H9 (cell line): ENCODE measurements at regions not wholly inside any gene's neighbourhood (a gene's known extent, or its start where the extent isn't known, plus 50 kb on each side); places are given as distances from the start of the nearest gene placed in this dataset.

ENCODE experiments used
- DNase-seq: peaks from one replicate; pipeline ENCODE4 v3.0.0-alpha.2; 2017
- H2AFZ ChIP-seq: one replicate; pipeline ENCODE4 v1.6.1; 2013; ENCODE audit warnings: mild to moderate bottlenecking, low read length, control low read depth, moderate library complexity
- H2AK5ac ChIP-seq: 2 replicates; pipeline ENCODE4 v1.6.1; 2013; ENCODE audit warnings: low read length, control low read depth, mixed read lengths; ENCODE audit not compliant: insufficient read length
- H2BK120ac ChIP-seq: one replicate; pipeline ENCODE4 v1.6.1; 2013; ENCODE audit warnings: low read depth, mild to moderate bottlenecking, low read length, control low read depth, inconsistent platforms; ENCODE audit not compliant: poor library complexity, severe bottlenecking
- H2BK12ac ChIP-seq: 2 replicates; pipeline ENCODE4 v1.6.1; 2013; ENCODE audit warnings: low read length, control low read depth, mixed read lengths, low read depth; ENCODE audit not compliant: insufficient read length
- H2BK15ac ChIP-seq: 2 replicates; pipeline ENCODE4 v1.6.1; 2013; ENCODE audit warnings: low read depth, low read length, control low read depth
- H2BK20ac ChIP-seq: one replicate; pipeline ENCODE4 v1.6.1; 2013; ENCODE audit warnings: low read depth, mild to moderate bottlenecking, low read length, control low read depth, inconsistent platforms; ENCODE audit not compliant: poor library complexity, severe bottlenecking
- H2BK5ac ChIP-seq: 2 replicates; pipeline ENCODE4 v1.6.1; 2013; ENCODE audit warnings: low read length, control low read depth, mixed read lengths; ENCODE audit not compliant: insufficient read length
- H3K14ac ChIP-seq: 2 replicates; pipeline ENCODE4 v1.6.1; 2013; ENCODE audit warnings: low read length, control low read depth; ENCODE audit not compliant: insufficient read depth
- H3K18ac ChIP-seq: 2 replicates; pipeline ENCODE4 v1.6.1; 2013; ENCODE audit warnings: low read depth, mild to moderate bottlenecking, mixed read lengths, low read length, control low read depth; ENCODE audit not compliant: insufficient read length
- H3K23ac ChIP-seq: 2 replicates; pipeline ENCODE4 v1.6.1; 2013; ENCODE audit warnings: low read length, control low read depth, mixed read lengths, low read depth; ENCODE audit not compliant: insufficient read length
- H3K23me2 ChIP-seq: 2 replicates; pipeline ENCODE4 v1.6.1; 2013; ENCODE audit warnings: low read depth, mild to moderate bottlenecking, mixed read lengths, low read length, control low read depth; ENCODE audit not compliant: insufficient read length, poor library complexity, severe bottlenecking
- H3K27ac ChIP-seq: 2 replicates; pipeline ENCODE4 v1.5.1; 2013; ENCODE audit warnings: low read length, control low read depth, mixed read lengths, low read depth; ENCODE audit not compliant: insufficient read length
- H3K27me3 ChIP-seq: 2 replicates; pipeline ENCODE4 v1.6.1; 2013; ENCODE audit warnings: low read length, control low read depth, inconsistent platforms; ENCODE audit not compliant: insufficient read depth
- H3K4ac ChIP-seq: 2 replicates; pipeline ENCODE4 v1.6.1; 2013; ENCODE audit warnings: low read depth, mild to moderate bottlenecking, control low read depth, inconsistent platforms, low read length, moderate library complexity
- H3K4me1 ChIP-seq: 2 replicates; pipeline ENCODE4 v1.6.1; 2013; ENCODE audit warnings: low read length, control low read depth, inconsistent platforms; ENCODE audit not compliant: insufficient read depth
- H3K4me2 ChIP-seq: 2 replicates; pipeline ENCODE4 v1.6.1; 2013; ENCODE audit warnings: low read length, control low read depth, mixed read lengths; ENCODE audit not compliant: insufficient read length, insufficient read depth
- H3K56ac ChIP-seq: 2 replicates; pipeline ENCODE4 v1.6.1; 2013; ENCODE audit warnings: low read depth, mild to moderate bottlenecking, mixed read lengths, low read length, control low read depth; ENCODE audit not compliant: insufficient read length
- H3K79me1 ChIP-seq: 2 replicates; pipeline ENCODE4 v1.6.1; 2013; ENCODE audit warnings: low read depth, mild to moderate bottlenecking, moderate library complexity, low read length, control low read depth, inconsistent platforms; ENCODE audit not compliant: insufficient read depth, poor library complexity, severe bottlenecking
- H3K79me2 ChIP-seq: 2 replicates; pipeline ENCODE4 v1.6.1; 2013; ENCODE audit warnings: low read length, control low read depth, inconsistent platforms; ENCODE audit not compliant: insufficient read depth
- H3K9ac ChIP-seq: 2 replicates; pipeline ENCODE4 v1.6.1; 2013; ENCODE audit warnings: low read length, control low read depth, mixed read lengths; ENCODE audit not compliant: insufficient read length; ENCODE audit errors: extremely low read depth
- H3K9me3 ChIP-seq: one replicate; pipeline ENCODE4 v1.6.1; 2013; ENCODE audit warnings: low read depth, low read length, inconsistent platforms; ENCODE audit not compliant: control insufficient read depth
- H3T11ph ChIP-seq: one replicate; pipeline ENCODE4 v1.6.1; 2013; ENCODE audit warnings: mild to moderate bottlenecking, low read length, control low read depth, inconsistent platforms
- H4K20me1 ChIP-seq: one replicate; pipeline ENCODE4 v1.6.1; 2013; ENCODE audit not compliant: control insufficient read depth, insufficient read length, insufficient read depth
- H4K5ac ChIP-seq: 2 replicates; pipeline ENCODE4 v1.6.1; 2013; ENCODE audit warnings: low read depth, mild to moderate bottlenecking, mixed read lengths, low read length, control low read depth; ENCODE audit not compliant: insufficient read length
- H4K8ac ChIP-seq: replicated peaks from 2 replicates; pipeline ENCODE4 v1.6.1; 2013; ENCODE audit warnings: low read length, control low read depth, mixed read lengths, low read depth; ENCODE audit not compliant: insufficient read length
- H4K91ac ChIP-seq: 2 replicates; pipeline ENCODE4 v1.6.1; 2013; ENCODE audit warnings: low read depth, mild to moderate bottlenecking, moderate library complexity, mixed read lengths, low read length, control low read depth; ENCODE audit not compliant: insufficient read length
- H3K27ac Mint-ChIP-seq, 3 experiments: 2 replicates in 2 of 3; 3 replicates in 1 of 3; pipeline ENCODE4 v1.8.0; 2020 to 2021; ENCODE audit warnings: mixed read lengths in 3 of 3, mild to moderate bottlenecking in 1 of 3, moderate library complexity in 1 of 3
- H3K27me3 Mint-ChIP-seq: 2 replicates; pipeline ENCODE4 v1.8.0; 2021; ENCODE audit warnings: low read depth, mild to moderate bottlenecking, moderate library complexity, mixed read lengths
- H3K36me3 Mint-ChIP-seq, 3 experiments: 2 replicates in 2 of 3; 3 replicates in 1 of 3; pipeline ENCODE4 v1.8.0; 2020 to 2021; ENCODE audit warnings: low read depth in 3 of 3, mixed read lengths in 3 of 3; ENCODE audit not compliant: insufficient read depth in 1 of 3
- H3K4me1 Mint-ChIP-seq, 2 experiments: 2 replicates each; pipeline ENCODE4 v1.8.0; 2020; ENCODE audit warnings: mixed read lengths in 2 of 2
- H3K4me3 Mint-ChIP-seq, 2 experiments: 2 replicates in 1 of 2; 3 replicates in 1 of 2; pipeline ENCODE4 v1.8.0; 2020 to 2021; ENCODE audit warnings: mild to moderate bottlenecking in 2 of 2, mixed read lengths in 2 of 2, moderate library complexity in 1 of 2
- H3K9me3 Mint-ChIP-seq, 2 experiments: 2 replicates in 1 of 2; 3 replicates in 1 of 2; pipeline ENCODE4 v1.8.0; 2020; ENCODE audit warnings: mild to moderate bottlenecking in 2 of 2, mixed read lengths in 2 of 2, moderate library complexity in 1 of 2
- WGBS: extraction: QIAGEN DNeasy Blood & Tissue Kit; methylation state at CpG from one replicate; pipeline ENCODE4 v1.1.7; 2013; ENCODE audit warnings: missing lambda C conversion rate, low lambda C conversion rate, mixed read lengths; ENCODE audit not compliant: insufficient read length; ENCODE audit errors: extremely low coverage; 5-methylcytosine and 5-hydroxymethylcytosine counted together
- TF ChIP-seq, protein P1 (sequence below): fragments of 200-600 bp; sonication (generic); conservative IDR thresholded peaks from 3 replicates; pipeline ENCODE4 v1.8.0; 2021; ENCODE audit warnings: antibody characterized with exemption, mild to moderate bottlenecking

DNA sequence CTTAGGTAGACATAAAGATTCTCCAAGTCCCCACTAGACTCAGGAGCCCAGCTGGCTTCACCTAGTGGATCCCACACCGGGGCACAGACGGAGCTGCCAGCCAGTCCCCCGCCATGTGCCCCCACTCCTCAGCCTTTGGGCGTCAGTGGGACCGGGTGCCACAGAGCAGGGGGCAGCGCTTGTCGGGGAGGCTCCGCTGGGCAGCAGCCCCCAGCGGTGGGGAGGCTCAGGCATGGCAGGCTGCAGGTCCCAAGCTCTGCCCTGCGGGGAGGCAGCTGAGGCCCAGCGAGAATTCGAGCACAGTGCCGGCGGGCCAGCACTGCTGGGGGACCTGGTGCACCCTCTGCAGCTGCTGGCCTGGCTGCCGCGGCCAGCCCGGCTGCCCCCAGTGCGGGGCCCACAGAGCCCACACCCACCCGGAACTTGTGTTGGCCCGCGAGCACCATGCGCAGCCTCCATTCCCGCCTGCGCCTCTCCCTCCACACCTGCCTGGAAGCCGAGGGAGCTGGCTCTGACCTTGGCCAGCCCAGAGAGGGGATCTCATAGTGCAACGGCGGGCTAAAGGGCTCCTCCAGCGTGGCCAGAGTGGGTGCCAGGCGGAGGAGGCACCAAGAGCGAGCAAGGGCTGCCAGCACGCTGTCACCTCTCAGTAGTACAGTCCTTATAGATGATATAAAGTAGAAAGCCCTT lies 390.7 kb downstream of the PLK2 start:
- no peak overlapping the region for H3K4ac ChIP-seq
- peaks cover 14 to 16% of the 10 kb centered on the region in 2 experiments for H3K4me1 Mint-ChIP-seq

More for the DNA sequence above, 390.7 kb downstream of the PLK2 start:
- Histone ChIP-seq H2BK12ac (no peak overlapping the region), H3T11ph (no peak overlapping the region), H2BK15ac (no peak overlapping the region), H3K27ac (no peak overlapping the region), H2BK120ac (no peak overlapping the region), H2AK5ac (no peak overlapping the region), H3K23ac (no peak overlapping the region), H3K4me2 (no peak overlapping the region), H3K23me2 (no peaks in the 10 kb centered on the region), H3K18ac (no peak overlapping the region), H3K14ac (no peak overlapping the region), H2BK5ac (no peak overlapping the region), H4K20me1 (no peaks in the 10 kb centered on the region), H3K9ac (no peak overlapping the region), H2BK20ac (no peak overlapping the region), H4K91ac (no peak overlapping the region), H2AFZ (no peak overlapping the region), H3K79me2 (no peaks in the 10 kb centered on the region), H3K79me1 (no peaks in the 10 kb centered on the region), H4K5ac (no peak overlapping the region), H3K9me3 (no peaks in the 10 kb centered on the region), H4K8ac (no peak overlapping the region), H3K56ac (no peak overlapping the region), H3K4me1 (no peaks in the 10 kb centered on the region), H3K27me3 (no peaks in the 10 kb centered on the region)
- Mint-ChIP-seq H3K9me3 (no peaks in the 10 kb centered on the region), H3K27me3 (no peaks in the 10 kb centered on the region), H3K36me3 (peaks cover 0 to 4% (median 1%) of the 10 kb centered on the region in 3 experiments; a peak in 2 of 7 replicates), H3K4me3 (no peak overlapping the region), H3K27ac (no peak overlapping the region)
- TF ChIP-seq, protein P1, sequence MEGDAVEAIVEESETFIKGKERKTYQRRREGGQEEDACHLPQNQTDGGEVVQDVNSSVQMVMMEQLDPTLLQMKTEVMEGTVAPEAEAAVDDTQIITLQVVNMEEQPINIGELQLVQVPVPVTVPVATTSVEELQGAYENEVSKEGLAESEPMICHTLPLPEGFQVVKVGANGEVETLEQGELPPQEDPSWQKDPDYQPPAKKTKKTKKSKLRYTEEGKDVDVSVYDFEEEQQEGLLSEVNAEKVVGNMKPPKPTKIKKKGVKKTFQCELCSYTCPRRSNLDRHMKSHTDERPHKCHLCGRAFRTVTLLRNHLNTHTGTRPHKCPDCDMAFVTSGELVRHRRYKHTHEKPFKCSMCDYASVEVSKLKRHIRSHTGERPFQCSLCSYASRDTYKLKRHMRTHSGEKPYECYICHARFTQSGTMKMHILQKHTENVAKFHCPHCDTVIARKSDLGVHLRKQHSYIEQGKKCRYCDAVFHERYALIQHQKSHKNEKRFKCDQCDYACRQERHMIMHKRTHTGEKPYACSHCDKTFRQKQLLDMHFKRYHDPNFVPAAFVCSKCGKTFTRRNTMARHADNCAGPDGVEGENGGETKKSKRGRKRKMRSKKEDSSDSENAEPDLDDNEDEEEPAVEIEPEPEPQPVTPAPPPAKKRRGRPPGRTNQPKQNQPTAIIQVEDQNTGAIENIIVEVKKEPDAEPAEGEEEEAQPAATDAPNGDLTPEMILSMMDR: no peak
- no peak for DNase-seq
- no CpG with 5 or more reads among the region's 31 CpGs for WGBS
